ENCODE measurements at regions not wholly inside any gene's neighbourhood (a gene's known extent, or its start where the extent isn't known, plus 50 kb on each side); places are given as distances from the start of the nearest gene placed in this dataset.

GRCh38 chr2:7607441-7608173 is 690.4 kb downstream of the RNF144A start:
- TF ChIP-seq CTCF (IDR thresholded peaks at IDR 0.05) (no peak), EP300 (IDR thresholded peaks at IDR 0.05) (no peak)

Measured in esophagus muscularis mucosa (tissue), 3 donors.